SK-N-SH (cell line): ENCODE measurements at regions not wholly inside any gene's neighbourhood (a gene's known extent, or its start where the extent isn't known, plus 50 kb on each side); places are given as distances from the start of the nearest gene placed in this dataset.

ENCODE experiments used
- CTCF ChIA-PET: fragments of 300-600, 350-600 bp; formaldehyde crosslinking; extraction: SDS; loops from one replicate; lab custom pipeline; 2021; lab: Yijun Ruan, JAX
- POLR2A ChIA-PET: fragments of 350-600 bp; sonication (Branson Sonifier 250); formaldehyde crosslinking; extraction: SDS; loops from one replicate; lab custom pipeline; 2020; ENCODE audit warnings: antibody characterized with exemption, inconsistent platforms; lab: Yijun Ruan, JAX
- DNase-seq: peaks from one replicate; pipeline ENCODE4 v3.0.0; 2012
- H2AFZ ChIP-seq: fragments of 200-600 bp; sonication (generic); 2 replicates; pipeline ENCODE4 v1.8.1; 2016; ENCODE audit warnings: antibody characterized with exemption, mild to moderate bottlenecking, low read depth
- H3F3A ChIP-seq: fragments of 200-600 bp; sonication (generic); replicated peaks from 2 replicates; pipeline ENCODE3; 2016; ENCODE audit warnings: antibody characterized with exemption, mild to moderate bottlenecking; ENCODE audit not compliant: insufficient read depth
- H3K27ac ChIP-seq, 2 experiments: fragments of 200-500 bp in 1 of 2; fragments of 200-600 bp in 1 of 2; sonication (Bioruptor generic) in 1 of 2; sonication (generic), shearing (Covaris generic) in 1 of 2; 2 replicates each; pipeline versions ENCODE4 v1.5.1 to v1.6.1; 2014 to 2016; ENCODE audit warnings: low read depth in 2 of 2, inconsistent platforms in 1 of 2, low read length in 1 of 2, mild to moderate bottlenecking in 1 of 2, mixed read lengths in 1 of 2
- H3K27me3 ChIP-seq: fragments of 200-600 bp; sonication (generic), shearing (Covaris generic); 2 replicates; pipeline ENCODE4 v1.6.1; 2016; ENCODE audit warnings: mixed run types; ENCODE audit not compliant: insufficient read depth
- H3K36me3 ChIP-seq, 2 experiments: fragments of 200-500 bp in 1 of 2; fragments of 200-600 bp in 1 of 2; sonication (Bioruptor generic) in 1 of 2; sonication (generic) in 1 of 2; replicated peaks in 1 of 2; 2 replicates each; pipeline versions ENCODE3 to v1.5.1; 2014 to 2016; ENCODE audit warnings: low read length in 1 of 2, mild to moderate bottlenecking in 1 of 2; ENCODE audit not compliant: insufficient read depth in 2 of 2, control insufficient read depth in 1 of 2
- H3K4me1 ChIP-seq, 2 experiments: fragments of 200-500 bp in 1 of 2; fragments of 200-600 bp in 1 of 2; sonication (Bioruptor generic) in 1 of 2; sonication (generic), shearing (Covaris generic) in 1 of 2; 2 replicates each; pipeline versions ENCODE4 v1.5.1 to v1.6.1; 2014 to 2016; ENCODE audit warnings: low read depth in 1 of 2, low read length in 1 of 2, mixed run types in 1 of 2; ENCODE audit not compliant: insufficient read depth in 2 of 2, control insufficient read depth in 1 of 2
- H3K4me2 ChIP-seq: fragments of 200-600 bp; sonication (generic), shearing (Covaris generic); 2 replicates; pipeline ENCODE4 v1.6.1; 2017; ENCODE audit warnings: mixed run types
- H3K4me3 ChIP-seq, 2 experiments: fragments of 200-500 bp in 1 of 2; fragments of 200-600 bp in 1 of 2; sonication (Bioruptor generic) in 1 of 2; sonication (generic), shearing (Covaris generic) in 1 of 2; 2 replicates each; pipeline versions ENCODE4 v1.5.1 to v1.8.1; 2014 to 2016; ENCODE audit warnings: low read depth in 2 of 2, inconsistent platforms in 1 of 2, low read length in 1 of 2, mild to moderate bottlenecking in 1 of 2, mixed read lengths in 1 of 2, moderate library complexity in 1 of 2
- H3K79me2 ChIP-seq: fragments of 200-600 bp; sonication (generic); 2 replicates; pipeline ENCODE4 v1.8.1; 2017; ENCODE audit warnings: mild to moderate bottlenecking; ENCODE audit not compliant: insufficient read depth
- H3K9ac ChIP-seq: fragments of 200-600 bp; sonication (generic); 2 replicates; pipeline ENCODE4 v1.6.1; 2017; ENCODE audit warnings: mixed run types
- H3K9me2 ChIP-seq: fragments of 200-600 bp; sonication (generic); 2 replicates; pipeline ENCODE4 v1.6.1; 2017; ENCODE audit warnings: mixed run types
- H3K9me3 ChIP-seq: fragments of 200-600 bp; sonication (generic); 2 replicates; pipeline ENCODE4 v1.6.1; 2017; ENCODE audit warnings: mixed run types, mild to moderate bottlenecking, moderate library complexity
- H4K20me1 ChIP-seq: fragments of 200-600 bp; sonication (generic); 2 replicates; pipeline ENCODE4 v1.6.1; 2017; ENCODE audit warnings: mild to moderate bottlenecking, mixed run types; ENCODE audit not compliant: insufficient read depth
- CTCF ChIP-seq: fragments of 200-600 bp; sonication (generic); IDR thresholded peaks from 2 replicates; pipeline ENCODE4 v1.6.1; 2017; ENCODE audit warnings: antibody characterized with exemption, mild to moderate bottlenecking, moderate library complexity
- ELF1 ChIP-seq: IDR thresholded peaks from 2 replicates; pipeline ENCODE4 v1.4.0; 2012
- EZH2phosphoT487 ChIP-seq: fragments of 200-600 bp; sonication (generic); IDR thresholded peaks from 2 replicates; pipeline ENCODE4 v1.6.1; 2017; ENCODE audit warnings: low read depth, mixed run types, mild to moderate bottlenecking, antibody characterized with exemption, moderate library complexity, borderline replicate concordance
- FOXJ3 ChIP-seq: sonication (generic); formaldehyde crosslinking; IDR thresholded peaks from 2 replicates; pipeline ENCODE4 v1.5.1; 2020; ENCODE audit warnings: mild to moderate bottlenecking, missing genetic modification reagents
- GABPA ChIP-seq: IDR thresholded peaks from 2 replicates; pipeline ENCODE4 v1.4.0; 2012; ENCODE audit warnings: low read depth, mild to moderate bottlenecking
- IRF3 ChIP-seq: fragments of 150-350 bp; IDR thresholded peaks from 2 replicates; pipeline ENCODE4 v1.6.1; 2016; ENCODE audit warnings: mild to moderate bottlenecking, low read depth, low read length
- MAX ChIP-seq: IDR thresholded peaks from 2 replicates; pipeline ENCODE4 v1.4.0; 2012; ENCODE audit warnings: low read depth
- MEF2A ChIP-seq: IDR thresholded peaks from 2 replicates; pipeline ENCODE4 v1.4.0; 2012; ENCODE audit warnings: low read depth, borderline replicate concordance
- NFIC ChIP-seq: IDR thresholded peaks from 2 replicates; pipeline ENCODE4 v1.4.0; 2012; ENCODE audit warnings: borderline replicate concordance
- POLR2AphosphoS5 ChIP-seq: IDR thresholded peaks from 2 replicates; pipeline ENCODE4 v1.6.1; 2012; ENCODE audit warnings: low read depth, low read length
- REST ChIP-seq: IDR thresholded peaks from 2 replicates; pipeline ENCODE4 v1.6.1; 2012; ENCODE audit warnings: mild to moderate bottlenecking, low read depth, low read length, moderate library complexity
- RFX5 ChIP-seq: IDR thresholded peaks from 2 replicates; pipeline ENCODE4 v1.6.1; 2012; ENCODE audit warnings: mild to moderate bottlenecking, improper control_type of control experiment, low read length
- SIN3A ChIP-seq: IDR thresholded peaks from 2 replicates; pipeline ENCODE4 v1.6.1; 2012; ENCODE audit warnings: low read depth, mild to moderate bottlenecking, low read length, moderate library complexity, borderline replicate concordance
- TCF12 ChIP-seq: IDR thresholded peaks from 2 replicates; pipeline ENCODE4 v1.4.0; 2012
- TEAD4 ChIP-seq: IDR thresholded peaks from 2 replicates; pipeline ENCODE4 v1.4.0; 2012; ENCODE audit warnings: mild to moderate bottlenecking, borderline replicate concordance; ENCODE audit not compliant: insufficient read depth
- USF1 ChIP-seq: IDR thresholded peaks from 2 replicates; pipeline ENCODE4 v1.4.0; 2012; ENCODE audit warnings: low read depth, borderline replicate concordance
- YY1 ChIP-seq: IDR thresholded peaks from 2 replicates; pipeline ENCODE4 v1.4.0; 2012; ENCODE audit warnings: low read depth, mild to moderate bottlenecking
- ZBTB33 ChIP-seq: IDR thresholded peaks from 2 replicates; pipeline ENCODE4 v1.4.0; 2012; ENCODE audit warnings: low read depth, borderline replicate concordance
- WGBS: methylation state at CpG from one replicate; pipeline ENCODE4 v1.1.6; 2017; ENCODE audit warnings: low lambda C conversion rate; 5-methylcytosine and 5-hydroxymethylcytosine counted together

GRCh38 chr10:2201534-2202099 lies 464.3 kb upstream of the ADARB2 start:
- Histone ChIP-seq H3K9ac (no peak overlapping the region), H2AFZ (no peak overlapping the region), H3K27ac (no peak overlapping the region), H3K27me3 (no peaks in the 10 kb centered on the region), H3K79me2 (no peaks in the 10 kb centered on the region), H3K4me1 (peaks cover 0 to 3% of the 10 kb centered on the region in 2 experiments; a peak in 2 of 4 replicates), H3K36me3 (no peaks in the 10 kb centered on the region), H3K9me2 (no peaks in the 10 kb centered on the region), H3K9me3 (no peaks in the 10 kb centered on the region; the same call in 1 of the 2 replicates), H3K4me2 (no peak overlapping the region), H3F3A (no peaks in the 10 kb centered on the region), H3K4me3 (no peak overlapping the region), H4K20me1 (no peaks in the 10 kb centered on the region)
- POLR2A ChIA-PET: no interaction called here
- WGBS: 49% methylated on average over 6 of the region's 6 CpGs
- no peak for TF ChIP-seq CTCF
- TF ChIP-seq TCF12: no peak
- TF ChIP-seq MEF2A: no peak
- TF ChIP-seq IRF3: no peak
- TF ChIP-seq YY1: no peak
- TF ChIP-seq SIN3A: no peak
- no peak for TF ChIP-seq ELF1
- no peak for TF ChIP-seq MAX
- TF ChIP-seq REST: no peak
- TF ChIP-seq ZBTB33: no peak
- no peak for TF ChIP-seq GABPA
- no peak for TF ChIP-seq RFX5
- no peak for TF ChIP-seq EZH2phosphoT487
- no peak for TF ChIP-seq TEAD4
- no peak for TF ChIP-seq USF1
- TF ChIP-seq NFIC: no peak
- no peak for TF ChIP-seq POLR2AphosphoS5
- no peak for TF ChIP-seq FOXJ3
- no peak for DNase-seq
- CTCF ChIA-PET: no interaction called here
